ENCODE measurements at regions not wholly inside any gene's neighbourhood (a gene's known extent, or its start where the extent isn't known, plus 50 kb on each side); places are given as distances from the start of the nearest gene placed in this dataset.

- TF ChIP-seq CTCF (IDR thresholded peaks at IDR 0.05), result no peak
- Mint-ChIP-seq H3K9me3 (peaks cover 0 to 6% of the 10 kb centered on the region in 2 donors), H3K4me3 (no peak overlapping the region), H3K4me1 (no peaks in the 10 kb centered on the region), H3K36me3 (no peaks in the 10 kb centered on the region), H3K27me3 (ENCODE audit: low read depth in 2 of 2) (no peaks in the 10 kb centered on the region), H3K27ac (no peak overlapping the region)
- Histone ChIP-seq H3K27me3 (ENCODE audit: control insufficient read depth, insufficient read depth, low read length) (no peaks in the 10 kb centered on the region), H3K27ac (ENCODE audit: low read length) (no peak overlapping the region), H3K4me3 (ENCODE audit: low read length) (no peak overlapping the region), H3K36me3 (ENCODE audit: control insufficient read depth, insufficient read depth, low read length) (no peaks in the 10 kb centered on the region), H3K4me1 (ENCODE audit: control insufficient read depth, insufficient read depth, low read length) (no peaks in the 10 kb centered on the region), H3K9me3 (ENCODE audit: control insufficient read depth, insufficient read depth, low read length) (no peaks in the 10 kb centered on the region)
- ATAC-seq (no peak), DNase-seq (no peak)
- intact Hi-C loops (cut with micrococcal nuclease), result no loop called here
- 90% methylated on average over 4 of the region's 5 CpGs for WGBS (ENCODE audit: insufficient coverage)
These were observed 211.5 kb downstream of the GPAM start for GRCh38 chr10:111972109-111972508.

- DNase-seq (no peak), ATAC-seq (no peak)
- no peak overlapping the region for H3K27ac ChIP-seq (ENCODE audit: low read length)
- WGBS (ENCODE audit: insufficient coverage), result 100% methylated on average over 1 of the region's 2 CpGs
- H3K4me1 ChIP-seq (ENCODE audit: control insufficient read depth, insufficient read depth, low read length), result no peaks in the 10 kb centered on the region
- intact Hi-C loops (cut with micrococcal nuclease), result no loop called here
- Mint-ChIP-seq H3K4me3 (no peak overlapping the region), H3K9me3 (peaks cover 0 to 4% of the 10 kb centered on the region in 2 donors), H3K27me3 (ENCODE audit: low read depth in 2 of 2) (no peaks in the 10 kb centered on the region), H3K27ac (no peak overlapping the region), H3K36me3 (no peaks in the 10 kb centered on the region), H3K4me1 (no peaks in the 10 kb centered on the region)
- no peaks in the 10 kb centered on the region for H3K9me3 ChIP-seq (ENCODE audit: control insufficient read depth, insufficient read depth, low read length)
- no peak for TF ChIP-seq CTCF (IDR thresholded peaks at IDR 0.05)
- H3K4me3 ChIP-seq (ENCODE audit: low read length), result no peak overlapping the region
- no peaks in the 10 kb centered on the region for H3K36me3 ChIP-seq (ENCODE audit: control insufficient read depth, insufficient read depth, low read length)
- H3K27me3 ChIP-seq (ENCODE audit: control insufficient read depth, insufficient read depth, low read length), result no peaks in the 10 kb centered on the region
These were observed 210.3 kb downstream of the GPAM start for GRCh38 chr10:111973306-111973705.

- no peak overlapping the region for H3K4me3 ChIP-seq (ENCODE audit: low read length)
- H3K27me3 ChIP-seq (ENCODE audit: control insufficient read depth, insufficient read depth, low read length), result no peaks in the 10 kb centered on the region
- peaks cover 0 to 3% of the 10 kb centered on the region in 2 donors for H3K9me3 Mint-ChIP-seq
- H3K4me1 ChIP-seq (ENCODE audit: control insufficient read depth, insufficient read depth, low read length), result no peaks in the 10 kb centered on the region
- DNase-seq (no peak), ATAC-seq (no peak)
- H3K9me3 ChIP-seq (ENCODE audit: control insufficient read depth, insufficient read depth, low read length), result no peaks in the 10 kb centered on the region
- no peaks in the 10 kb centered on the region for H3K4me1 Mint-ChIP-seq
- no peaks in the 10 kb centered on the region for H3K36me3 ChIP-seq (ENCODE audit: control insufficient read depth, insufficient read depth, low read length)
- TF ChIP-seq CTCF (IDR thresholded peaks at IDR 0.05), result no peak
- H3K27me3 Mint-ChIP-seq (ENCODE audit: low read depth in 2 of 2), result no peaks in the 10 kb centered on the region
- no peak overlapping the region for H3K27ac Mint-ChIP-seq
- WGBS (ENCODE audit: insufficient coverage), result no CpG with 5 or more reads among the region's 1 CpG
- H3K4me3 Mint-ChIP-seq, result no peak overlapping the region
- intact Hi-C loops (cut with micrococcal nuclease), result no loop called here
- no peak overlapping the region for H3K27ac ChIP-seq (ENCODE audit: low read length)
- no peaks in the 10 kb centered on the region for H3K36me3 Mint-ChIP-seq
These were observed 209.7 kb downstream of the GPAM start for GRCh38 chr10:111973826-111974225.

- H3K27ac Mint-ChIP-seq, result no peak overlapping the region
- no peaks in the 10 kb centered on the region for H3K4me1 ChIP-seq (ENCODE audit: control insufficient read depth, insufficient read depth, low read length)
These were observed 209.2 kb downstream of the GPAM start for GRCh38 chr10:111974325-111974724.

More at GRCh38 chr10:111974325-111974724, 209.2 kb downstream of the GPAM start:
- Mint-ChIP-seq H3K9me3 (peaks cover 2 to 6% of the 10 kb centered on the region in 2 donors), H3K36me3 (no peaks in the 10 kb centered on the region), H3K4me1 (no peaks in the 10 kb centered on the region), H3K27me3 (ENCODE audit: low read depth in 2 of 2) (no peaks in the 10 kb centered on the region), H3K4me3 (no peak overlapping the region)
- Histone ChIP-seq H3K27ac (ENCODE audit: low read length) (no peak overlapping the region), H3K9me3 (ENCODE audit: control insufficient read depth, insufficient read depth, low read length) (no peaks in the 10 kb centered on the region), H3K4me3 (ENCODE audit: low read length) (no peak overlapping the region), H3K36me3 (ENCODE audit: control insufficient read depth, insufficient read depth, low read length) (no peaks in the 10 kb centered on the region), H3K27me3 (ENCODE audit: control insufficient read depth, insufficient read depth, low read length) (no peaks in the 10 kb centered on the region)
- intact Hi-C loops (cut with micrococcal nuclease), result no loop called here
- WGBS (ENCODE audit: insufficient coverage), result 63% methylated on average over 4 of the region's 4 CpGs
- no peak for TF ChIP-seq CTCF (IDR thresholded peaks at IDR 0.05)
- ATAC-seq (no peak), DNase-seq (no peak)
